HG03354 (cell line): ENCODE measurements at regions not wholly inside any gene's neighbourhood (a gene's known extent, or its start where the extent isn't known, plus 50 kb on each side); places are given as distances from the start of the nearest gene placed in this dataset.

Experiments
- ATAC-seq: cut with Tn5 transposase; IDR thresholded peaks from one replicate; pipeline ENCODE4 v1.9.1; 2021; ENCODE audit warnings: mild to moderate bottlenecking; ENCODE audit not compliant: unreplicated experiment, poor library complexity, severe bottlenecking

- no peak for ATAC-seq
Measured at GRCh38 chr16:80066805-80067580, 466.5 kb upstream of the MAF start.

GRCh38 chr16:80065541-80065940, 465.0 kb upstream of the MAF start:
- ATAC-seq = no peak

- ATAC-seq = no peak
Measured at GRCh38 chr16:80063713-80064069, 463.2 kb upstream of the MAF start.

GRCh38 chr16:80063031-80063712, 462.6 kb upstream of the MAF start:
- ATAC-seq = no peak

GRCh38 chr16:80062361-80063030, 462.0 kb upstream of the MAF start:
- no peak for ATAC-seq

- no peak for ATAC-seq
Measured at GRCh38 chr16:80060470-80060869, 459.9 kb upstream of the MAF start.

- no peak for ATAC-seq
Measured at GRCh38 chr16:80059836-80060235, 459.3 kb upstream of the MAF start.

- ATAC-seq = no peak
Measured at GRCh38 chr16:80058214-80058613, 457.7 kb upstream of the MAF start.

GRCh38 chr16:80056324-80056723, 455.8 kb upstream of the MAF start:
- no peak for ATAC-seq

- ATAC-seq = no peak
Measured at GRCh38 chr16:80055831-80056230, 455.3 kb upstream of the MAF start.

GRCh38 chr16:80054647-80055046, 454.1 kb upstream of the MAF start:
- ATAC-seq = no peak

GRCh38 chr16:80051040-80051439, 450.5 kb upstream of the MAF start:
- no peak for ATAC-seq

GRCh38 chr16:80048250-80048649, 447.7 kb upstream of the MAF start:
- ATAC-seq = no peak

GRCh38 chr16:80047842-80048241, 447.3 kb upstream of the MAF start:
- ATAC-seq = no peak

GRCh38 chr16:80046848-80047247, 446.3 kb upstream of the MAF start:
- no peak for ATAC-seq

GRCh38 chr16:80046261-80046660, 445.7 kb upstream of the MAF start:
- ATAC-seq = no peak

GRCh38 chr16:80045861-80046260, 445.3 kb upstream of the MAF start:
- no peak for ATAC-seq

- ATAC-seq = no peak
Measured at GRCh38 chr16:80041410-80041809, 440.9 kb upstream of the MAF start.

- ATAC-seq = no peak
Measured at GRCh38 chr16:80040814-80041213, 440.3 kb upstream of the MAF start.

GRCh38 chr16:80040413-80040812, 439.9 kb upstream of the MAF start:
- no peak for ATAC-seq

- no peak for ATAC-seq
Measured at GRCh38 chr16:80039777-80040176, 439.2 kb upstream of the MAF start.
